GM23248 (cell line): ENCODE measurements at regions not wholly inside any gene's neighbourhood (a gene's known extent, or its start where the extent isn't known, plus 50 kb on each side); places are given as distances from the start of the nearest gene placed in this dataset.
"Not testable (repeated sequence)": the region's sequence is repeated elsewhere in the genome, so short reads cannot be mapped to it uniquely, and the experiment has no call there.

Experiments
- DNase-seq: peaks from one replicate; pipeline ENCODE4 v3.0.0-alpha.2; 2015
- H2AFZ ChIP-seq: fragments of 200-600 bp; sonication (generic); 2 replicates; pipeline ENCODE4 v1.6.1; 2016; ENCODE audit warnings: antibody characterized with exemption
- H3F3A ChIP-seq: fragments of 200-600 bp; sonication (generic); 2 replicates; pipeline ENCODE4 v1.6.1; 2016; ENCODE audit warnings: mild to moderate bottlenecking, antibody characterized with exemption, mixed run types; ENCODE audit not compliant: insufficient read depth
- H3K27ac ChIP-seq: fragments of 200-600 bp; sonication (generic); 2 replicates; pipeline ENCODE4 v1.5.1; 2016; ENCODE audit warnings: mild to moderate bottlenecking
- H3K27me3 ChIP-seq: fragments of 200-600 bp; sonication (generic); replicated peaks from 2 replicates; pipeline ENCODE4 v1.6.1; 2016; ENCODE audit warnings: mild to moderate bottlenecking; ENCODE audit not compliant: insufficient read depth
- H3K36me3 ChIP-seq: fragments of 200-600 bp; sonication (generic); 2 replicates; pipeline ENCODE4 v1.6.1; 2016; ENCODE audit warnings: low read depth, mild to moderate bottlenecking
- H3K4me1 ChIP-seq: fragments of 200-600 bp; sonication (generic); 2 replicates; pipeline ENCODE4 v1.6.1; 2016; ENCODE audit warnings: mild to moderate bottlenecking; ENCODE audit not compliant: insufficient read depth
- H3K4me2 ChIP-seq: fragments of 200-600 bp; sonication (generic); one replicate; pipeline ENCODE4 v1.6.1; 2016; ENCODE audit warnings: mild to moderate bottlenecking; ENCODE audit not compliant: unreplicated experiment
- H3K4me3 ChIP-seq: fragments of 200-600 bp; sonication (generic); 2 replicates; pipeline ENCODE4 v1.5.1; 2016; ENCODE audit warnings: mild to moderate bottlenecking
- H3K79me2 ChIP-seq: fragments of 200-600 bp; sonication (generic); 2 replicates; pipeline ENCODE4 v1.6.1; 2016; ENCODE audit warnings: mild to moderate bottlenecking; ENCODE audit not compliant: insufficient read depth
- H3K9ac ChIP-seq: fragments of 200-600 bp; sonication (generic); 2 replicates; pipeline ENCODE4 v1.6.1; 2016; ENCODE audit warnings: mild to moderate bottlenecking
- H3K9me2 ChIP-seq: fragments of 200-600 bp; sonication (generic); 2 replicates; pipeline ENCODE4 v1.6.1; 2016; ENCODE audit warnings: mixed run types, mild to moderate bottlenecking, moderate library complexity; ENCODE audit not compliant: insufficient read depth
- H3K9me3 ChIP-seq: fragments of 200-600 bp; sonication (generic); one replicate; pipeline ENCODE4 v1.6.1; 2017; ENCODE audit warnings: low read depth
- H4K20me1 ChIP-seq: fragments of 200-600 bp; sonication (generic); 2 replicates; pipeline ENCODE4 v1.6.0; 2016; ENCODE audit not compliant: insufficient read depth
- EZH2 ChIP-seq: fragments of 200-600 bp; sonication (generic); IDR thresholded peaks from 2 replicates; pipeline ENCODE4 v1.6.1; 2018; ENCODE audit warnings: antibody characterized with exemption, mild to moderate bottlenecking; ENCODE audit not compliant: insufficient read depth, poor library complexity, severe bottlenecking
- EZH2phosphoT487 ChIP-seq: fragments of 200-600 bp; sonication (generic); IDR thresholded peaks from 2 replicates; pipeline ENCODE4 v1.6.1; 2018; ENCODE audit warnings: antibody characterized with exemption, moderate library complexity, mild to moderate bottlenecking, low read depth; ENCODE audit not compliant: insufficient read depth
- WGBS, 2 experiments: methylation state at CpG; one replicate each; pipeline ENCODE4 v1.1.6; 2015 to 2017; ENCODE audit warnings: low lambda C conversion rate in 2 of 2, low coverage in 1 of 2; ENCODE audit errors: missing lambda C conversion rate in 2 of 2; 5-methylcytosine and 5-hydroxymethylcytosine counted together
- in situ Hi-C: fragments of 300-500 bp; cut with MboI; formaldehyde crosslinking; loops from 2 replicates; pipeline ENCODE4 v1.15.0; 2020

- in situ Hi-C loops = no loop called here
- H3K27ac ChIP-seq = no peak overlapping the region
These were observed 622.5 kb upstream of the GHITM start for GRCh38 chr10:83516788-83517187.

GRCh38 chr10:83517456-83517855, 621.9 kb upstream of the GHITM start:
- WGBS, 2 experiments = 5 to 9% methylated on average over 1 of the region's 1 CpG
- Histone ChIP-seq H4K20me1 (no peaks in the 10 kb centered on the region; the same call in 1 of the 2 replicates), H2AFZ (no peak overlapping the region), H3F3A (no peaks in the 10 kb centered on the region), H3K4me3 (no peak overlapping the region), H3K9me3 (no peaks in the 10 kb centered on the region), H3K9me2 (no peaks in the 10 kb centered on the region), H3K79me2 (no peaks in the 10 kb centered on the region), H3K9ac (no peak overlapping the region), H3K27me3 (no peaks in the 10 kb centered on the region), H3K36me3 (no peaks in the 10 kb centered on the region), H3K4me1 (no peaks in the 10 kb centered on the region), H3K27ac (no peak overlapping the region), H3K4me2 (no peak overlapping the region)
- no peak for DNase-seq
- in situ Hi-C loops = no loop called here
- TF ChIP-seq EZH2 = no peak
- TF ChIP-seq EZH2phosphoT487 = no peak

More at GRCh38 chr10:83516788-83517187, 622.5 kb upstream of the GHITM start:
- Histone ChIP-seq H3K9me3 (no peaks in the 10 kb centered on the region), H4K20me1 (no peaks in the 10 kb centered on the region; the same call in 1 of the 2 replicates), H3K4me1 (no peaks in the 10 kb centered on the region), H3K4me2 (no peak overlapping the region), H3K79me2 (no peaks in the 10 kb centered on the region), H3K4me3 (no peak overlapping the region), H2AFZ (no peak overlapping the region), H3K9ac (no peak overlapping the region), H3K9me2 (no peaks in the 10 kb centered on the region), H3K36me3 (no peaks in the 10 kb centered on the region), H3F3A (no peaks in the 10 kb centered on the region), H3K27me3 (no peaks in the 10 kb centered on the region)
- no peak for TF ChIP-seq EZH2
- no peak for TF ChIP-seq EZH2phosphoT487
- 7 to 9% methylated on average over 4 of the region's 4 CpGs for WGBS, 2 experiments
- no peak for DNase-seq

GRCh38 chr10:83518779-83519178, 620.5 kb upstream of the GHITM start:
- no peaks in the 10 kb centered on the region for H3K9me3 ChIP-seq
- 21 to 25% methylated on average over 4 of the region's 4 CpGs for WGBS, 2 experiments

GRCh38 chr10:83520386-83520785, 618.9 kb upstream of the GHITM start:
- H3K27ac ChIP-seq, H2AFZ ChIP-seq, H3K9me3 ChIP-seq, H4K20me1 ChIP-seq, H3K79me2 ChIP-seq, H3K4me2 ChIP-seq, H3K9ac ChIP-seq, H3K9me2 ChIP-seq, H3K27me3 ChIP-seq, H3F3A ChIP-seq, H3K4me1 ChIP-seq, H3K4me3 ChIP-seq, H3K36me3 ChIP-seq, in situ Hi-C loops, DNase-seq: not testable (repeated sequence)
- 47 to 53% methylated on average over 11 of the region's 11 CpGs for WGBS, 2 experiments

More at GRCh38 chr10:83518779-83519178, 620.5 kb upstream of the GHITM start:
- no peaks in the 10 kb centered on the region for H3K27me3 ChIP-seq
- no peak overlapping the region for H3K27ac ChIP-seq
- no peak overlapping the region for H3K4me3 ChIP-seq
- in situ Hi-C loops = no loop called here
- H3K9ac ChIP-seq = no peak overlapping the region
- no peaks in the 10 kb centered on the region for H3F3A ChIP-seq
- H3K79me2 ChIP-seq = no peaks in the 10 kb centered on the region
- H3K4me2 ChIP-seq = no peak overlapping the region
- no peaks in the 10 kb centered on the region; the same call in 1 of the 2 replicates for H4K20me1 ChIP-seq
- no peak for DNase-seq
- no peak overlapping the region for H2AFZ ChIP-seq
- TF ChIP-seq EZH2phosphoT487 (no peak), EZH2 (no peak)
- no peaks in the 10 kb centered on the region for H3K9me2 ChIP-seq
- H3K4me1 ChIP-seq = no peaks in the 10 kb centered on the region
- no peaks in the 10 kb centered on the region for H3K36me3 ChIP-seq

GRCh38 chr10:83522456-83522855, 616.9 kb upstream of the GHITM start:
- Histone ChIP-seq H2AFZ (no peak overlapping the region), H3K4me1 (no peaks in the 10 kb centered on the region), H4K20me1 (no peaks in the 10 kb centered on the region), H3K4me3 (no peak overlapping the region), H3K9ac (no peak overlapping the region), H3K27ac (no peak overlapping the region), H3K79me2 (no peaks in the 10 kb centered on the region), H3K36me3 (no peaks in the 10 kb centered on the region), H3F3A (no peaks in the 10 kb centered on the region), H3K9me2 (no peaks in the 10 kb centered on the region), H3K4me2 (no peak overlapping the region), H3K27me3 (no peaks in the 10 kb centered on the region), H3K9me3 (no peaks in the 10 kb centered on the region)
- in situ Hi-C loops = no loop called here
- DNase-seq = no peak
- no peak for TF ChIP-seq EZH2
- TF ChIP-seq EZH2phosphoT487 = no peak
